ENCODE measurements at regions not wholly inside any gene's neighbourhood (a gene's known extent, or its start where the extent isn't known, plus 50 kb on each side); places are given as distances from the start of the nearest gene placed in this dataset.

DNA sequence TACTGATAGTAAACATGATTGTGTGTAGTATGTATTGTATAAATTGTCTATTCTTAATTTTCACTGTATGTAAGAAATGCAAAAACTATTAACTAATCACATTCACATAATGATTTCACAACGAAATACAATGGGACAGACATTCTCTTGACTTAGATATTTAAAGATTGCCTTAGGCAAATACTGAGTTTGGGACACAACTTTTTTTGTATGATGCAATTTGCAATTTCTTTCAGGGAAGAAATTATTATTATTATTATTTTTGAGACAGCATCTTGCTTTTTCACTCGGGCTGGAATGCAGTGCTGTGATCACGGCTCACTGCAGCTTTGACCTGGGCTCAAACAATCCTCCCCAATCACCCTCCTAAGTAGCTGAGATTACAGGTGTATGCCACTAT is 173.2 kb upstream of the TRIM24 start:
- H3K4me3 ChIP-seq: no peak overlapping the region
- no peak for DNase-seq (ENCODE audit: low read depth, low spot score)
- TF ChIP-seq FOXP2 (optimal IDR thresholded peaks at IDR 0.05; ENCODE audit: control extremely low read depth, extremely low read length, insufficient read depth): no peak
- no peak for TF ChIP-seq POLR2AphosphoS5 (IDR thresholded peaks at IDR 0.05; ENCODE audit: borderline replicate concordance, low read depth, low read length)
- no peak for TF ChIP-seq EZH2 (IDR thresholded peaks at IDR 0.05)
- no peaks in the 10 kb centered on the region for H3K36me3 ChIP-seq (ENCODE audit: insufficient read depth, low read length)
- no peaks in the 10 kb centered on the region for H3K9me3 ChIP-seq (ENCODE audit: low read depth, low read length)
- H3K9ac ChIP-seq (ENCODE audit: insufficient read length): no peak overlapping the region
- no peak overlapping the region for H3K27ac ChIP-seq

- no peak for DNase-seq (ENCODE audit: low read depth, low spot score)
- Histone ChIP-seq H3K9me3 (ENCODE audit: low read depth, low read length) (no peaks in the 10 kb centered on the region), H3K4me3 (no peak overlapping the region), H3K27ac (no peak overlapping the region), H3K36me3 (ENCODE audit: insufficient read depth, low read length) (no peaks in the 10 kb centered on the region), H3K9ac (ENCODE audit: insufficient read length) (no peak overlapping the region)
- TF ChIP-seq POLR2AphosphoS5 (IDR thresholded peaks at IDR 0.05; ENCODE audit: borderline replicate concordance, low read depth, low read length): no peak
- no peak for TF ChIP-seq FOXP2 (optimal IDR thresholded peaks at IDR 0.05; ENCODE audit: control extremely low read depth, extremely low read length, insufficient read depth)
- TF ChIP-seq EZH2 (IDR thresholded peaks at IDR 0.05): no peak
Observed at GRCh38 chr7:138287549-138287948, 172.5 kb upstream of the TRIM24 start.

GRCh38 chr7:138289082-138289481 is 171.0 kb upstream of the TRIM24 start:
- no peak overlapping the region for H3K4me3 ChIP-seq
- H3K36me3 ChIP-seq (ENCODE audit: insufficient read depth, low read length): no peaks in the 10 kb centered on the region
- H3K9me3 ChIP-seq (ENCODE audit: low read depth, low read length): no peaks in the 10 kb centered on the region
- no peak overlapping the region for H3K27ac ChIP-seq
- no peak for DNase-seq (ENCODE audit: low read depth, low spot score)
- H3K9ac ChIP-seq (ENCODE audit: insufficient read length): no peak overlapping the region
- no peak for TF ChIP-seq FOXP2 (optimal IDR thresholded peaks at IDR 0.05; ENCODE audit: control extremely low read depth, extremely low read length, insufficient read depth)
- no peak for TF ChIP-seq EZH2 (IDR thresholded peaks at IDR 0.05)
- TF ChIP-seq POLR2AphosphoS5 (IDR thresholded peaks at IDR 0.05; ENCODE audit: borderline replicate concordance, low read depth, low read length): no peak

- H3K9me3 ChIP-seq (ENCODE audit: low read depth, low read length): no peaks in the 10 kb centered on the region
- no peaks in the 10 kb centered on the region for H3K36me3 ChIP-seq (ENCODE audit: insufficient read depth, low read length)
- no peak for TF ChIP-seq POLR2AphosphoS5 (IDR thresholded peaks at IDR 0.05; ENCODE audit: borderline replicate concordance, low read depth, low read length)
- no peak for TF ChIP-seq EZH2 (IDR thresholded peaks at IDR 0.05)
- TF ChIP-seq FOXP2 (optimal IDR thresholded peaks at IDR 0.05; ENCODE audit: control extremely low read depth, extremely low read length, insufficient read depth): no peak
- no peak overlapping the region for H3K9ac ChIP-seq (ENCODE audit: insufficient read length)
- no peak for DNase-seq (ENCODE audit: low read depth, low spot score)
- no peak overlapping the region for H3K4me3 ChIP-seq
- H3K27ac ChIP-seq: no peak overlapping the region
Observed at GRCh38 chr7:138289864-138290263, 170.2 kb upstream of the TRIM24 start.

DNA sequence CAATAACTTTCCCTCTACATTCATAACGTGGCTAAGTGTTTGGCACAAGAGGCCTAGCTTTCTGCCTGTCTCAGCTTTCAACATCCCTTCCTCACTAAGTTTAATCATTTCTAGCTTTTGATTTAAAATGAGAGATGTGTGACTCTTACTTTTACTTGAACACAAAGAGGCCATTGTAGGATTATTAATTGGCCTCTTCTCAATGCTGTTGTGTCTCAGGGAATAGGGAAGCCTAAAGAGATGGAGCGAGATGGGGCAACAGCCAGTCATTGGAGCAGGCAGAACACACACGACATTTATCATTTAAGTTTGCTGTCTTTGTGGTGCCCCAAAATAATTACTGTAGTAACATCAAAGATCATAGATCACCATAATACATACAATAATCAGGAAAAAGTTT is 167.1 kb upstream of the TRIM24 start:
- TF ChIP-seq POLR2AphosphoS5 (IDR thresholded peaks at IDR 0.05; ENCODE audit: borderline replicate concordance, low read depth, low read length) (no peak), FOXP2 (optimal IDR thresholded peaks at IDR 0.05; ENCODE audit: control extremely low read depth, extremely low read length, insufficient read depth) (no peak), EZH2 (IDR thresholded peaks at IDR 0.05) (no peak)
- Histone ChIP-seq H3K27ac (no peak overlapping the region), H3K9me3 (ENCODE audit: low read depth, low read length) (no peaks in the 10 kb centered on the region), H3K9ac (ENCODE audit: insufficient read length) (no peak overlapping the region), H3K4me3 (no peak overlapping the region), H3K36me3 (ENCODE audit: insufficient read depth, low read length) (no peaks in the 10 kb centered on the region)
- no peak for DNase-seq (ENCODE audit: low read depth, low spot score)

GRCh38 chr7:138295049-138295637 is 164.9 kb upstream of the TRIM24 start:
- no peak overlapping the region for H3K4me3 ChIP-seq
- no peaks in the 10 kb centered on the region for H3K36me3 ChIP-seq (ENCODE audit: insufficient read depth, low read length)
- no peak for TF ChIP-seq FOXP2 (optimal IDR thresholded peaks at IDR 0.05; ENCODE audit: control extremely low read depth, extremely low read length, insufficient read depth)
- TF ChIP-seq POLR2AphosphoS5 (IDR thresholded peaks at IDR 0.05; ENCODE audit: borderline replicate concordance, low read depth, low read length): no peak
- TF ChIP-seq EZH2 (IDR thresholded peaks at IDR 0.05): no peak
- H3K9ac ChIP-seq (ENCODE audit: insufficient read length): no peak overlapping the region
- DNase-seq (ENCODE audit: low read depth, low spot score): no peak
- no peaks in the 10 kb centered on the region for H3K9me3 ChIP-seq (ENCODE audit: low read depth, low read length)
- no peak overlapping the region for H3K27ac ChIP-seq

DNA sequence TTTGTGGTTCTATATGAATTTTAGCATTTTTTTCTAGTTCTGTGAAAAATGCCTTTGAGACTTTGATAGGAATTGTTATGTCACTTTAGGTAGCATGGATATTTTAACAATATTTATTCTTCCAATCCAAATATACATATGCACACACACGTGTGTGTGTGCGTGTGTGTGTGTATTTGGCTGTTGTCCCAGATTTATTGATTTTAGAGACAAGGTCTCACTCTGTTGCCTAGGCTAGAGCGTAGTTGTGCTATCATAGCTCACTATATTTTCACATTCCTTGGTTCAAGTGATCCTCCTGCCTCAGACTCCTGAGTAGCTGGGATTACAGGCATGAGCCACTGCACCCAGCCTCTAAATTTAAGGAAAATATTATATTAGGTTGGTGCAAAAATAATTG is 162.5 kb upstream of the TRIM24 start:
- Histone ChIP-seq H3K9me3 (ENCODE audit: low read depth, low read length) (no peaks in the 10 kb centered on the region), H3K36me3 (ENCODE audit: insufficient read depth, low read length) (no peaks in the 10 kb centered on the region), H3K4me3 (no peak overlapping the region), H3K9ac (ENCODE audit: insufficient read length) (no peak overlapping the region), H3K27ac (no peak overlapping the region)
- no peak for TF ChIP-seq FOXP2 (optimal IDR thresholded peaks at IDR 0.05; ENCODE audit: control extremely low read depth, extremely low read length, insufficient read depth)
- TF ChIP-seq EZH2 (IDR thresholded peaks at IDR 0.05): no peak
- no peak for DNase-seq (ENCODE audit: low read depth, low spot score)

- Histone ChIP-seq H3K27ac (no peak overlapping the region), H3K4me3 (no peak overlapping the region), H3K9me3 (ENCODE audit: low read depth, low read length) (no peaks in the 10 kb centered on the region), H3K9ac (ENCODE audit: insufficient read length) (no peak overlapping the region), H3K36me3 (ENCODE audit: insufficient read depth, low read length) (no peaks in the 10 kb centered on the region)
- DNase-seq (ENCODE audit: low read depth, low spot score): no peak
- TF ChIP-seq EZH2 (IDR thresholded peaks at IDR 0.05) (no peak), FOXP2 (optimal IDR thresholded peaks at IDR 0.05; ENCODE audit: control extremely low read depth, extremely low read length, insufficient read depth) (no peak), POLR2AphosphoS5 (IDR thresholded peaks at IDR 0.05; ENCODE audit: borderline replicate concordance, low read depth, low read length) (no peak)
Observed at GRCh38 chr7:138299066-138299465, 161.0 kb upstream of the TRIM24 start.
